DMS 273 treated with DMSO at 0.1 percent for 48 hours (cell line): ENCODE measurements at regions not wholly inside any gene's neighbourhood (a gene's known extent, or its start where the extent isn't known, plus 50 kb on each side); places are given as distances from the start of the nearest gene placed in this dataset.

ENCODE experiments used
- DNase-seq: peaks from one replicate; lab custom pipeline; 2025; lab: John Stamatoyannopoulos, UW

DNA sequence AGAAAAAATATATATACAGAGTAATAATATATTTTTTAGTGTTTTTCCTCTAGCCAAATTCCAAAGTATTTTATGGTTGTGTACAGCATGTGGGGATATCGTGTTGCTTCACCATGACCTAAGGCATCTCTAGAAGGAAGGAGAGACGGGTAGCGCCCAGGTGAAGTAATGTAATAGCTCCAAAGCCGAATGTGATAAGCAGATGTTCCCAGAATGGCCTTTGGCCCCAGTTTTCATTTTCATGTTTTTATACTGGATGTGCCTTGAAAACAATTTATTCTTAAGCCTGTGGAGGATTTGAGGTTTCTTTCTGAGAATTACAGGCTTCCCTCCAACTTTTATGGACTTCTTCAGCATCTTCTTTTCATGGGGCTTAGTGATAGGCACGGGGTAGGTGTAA is 587.9 kb upstream of the KIRREL3 start:
- DNase-seq = no peak

DNA sequence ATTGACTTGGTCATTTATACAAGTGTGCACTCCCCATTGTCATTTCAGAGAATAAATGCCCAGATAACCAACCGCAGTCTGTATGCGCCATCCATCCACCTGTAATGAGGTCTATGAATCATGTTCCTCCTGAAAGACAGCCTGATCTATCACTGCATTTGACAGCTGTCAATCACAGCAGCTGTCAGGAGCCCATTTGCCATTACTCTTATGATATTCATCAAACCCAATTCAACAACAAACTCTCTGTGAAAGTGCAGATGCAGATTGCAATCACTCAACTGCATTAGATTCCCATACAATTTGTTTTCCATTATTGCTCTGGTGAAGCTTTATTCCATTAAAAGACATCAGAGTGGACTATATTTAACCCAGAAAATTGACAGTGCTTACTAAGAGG is 586.9 kb upstream of the KIRREL3 start:
- no peak for DNase-seq

DNA sequence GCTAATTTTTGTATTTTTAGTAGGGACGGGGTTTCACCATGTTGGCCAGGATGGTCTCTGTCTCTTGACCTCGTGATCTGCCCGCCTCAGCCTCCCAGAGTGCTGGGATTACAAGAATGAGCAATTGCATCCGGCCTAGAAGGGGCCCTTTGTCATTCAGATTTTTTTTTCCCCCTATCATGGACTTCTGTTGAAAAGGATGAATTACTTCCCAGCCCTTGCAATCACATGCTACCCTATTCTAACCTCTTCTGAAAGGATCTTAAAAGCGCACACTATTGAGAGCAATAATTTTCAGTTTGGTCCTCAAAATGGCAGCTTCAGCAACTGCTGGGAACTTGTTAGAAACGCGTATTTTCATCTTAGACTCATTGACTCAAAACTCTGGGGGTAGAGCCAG is 575.6 kb upstream of the KIRREL3 start:
- DNase-seq = no peak

DNA sequence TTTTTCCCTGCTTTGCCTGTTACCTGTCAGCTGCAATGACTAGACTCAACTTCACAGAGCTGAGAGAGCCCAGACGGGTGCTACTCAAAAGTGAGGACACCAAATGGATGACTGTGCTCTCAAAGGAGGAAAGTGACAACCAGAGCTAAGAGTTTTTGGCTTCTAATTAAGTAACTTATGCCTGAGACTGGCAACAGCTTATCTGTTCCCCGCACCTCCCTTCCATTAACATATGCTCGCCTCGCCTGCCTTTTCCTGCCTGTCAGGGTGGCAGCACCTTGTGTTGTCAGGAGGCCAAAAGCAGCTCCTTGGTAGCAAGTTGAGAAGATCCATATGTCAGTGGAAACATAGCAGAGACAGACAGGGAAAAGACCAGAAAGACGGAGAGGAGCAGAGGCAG is 573.9 kb upstream of the KIRREL3 start:
- DNase-seq = no peak

DNA sequence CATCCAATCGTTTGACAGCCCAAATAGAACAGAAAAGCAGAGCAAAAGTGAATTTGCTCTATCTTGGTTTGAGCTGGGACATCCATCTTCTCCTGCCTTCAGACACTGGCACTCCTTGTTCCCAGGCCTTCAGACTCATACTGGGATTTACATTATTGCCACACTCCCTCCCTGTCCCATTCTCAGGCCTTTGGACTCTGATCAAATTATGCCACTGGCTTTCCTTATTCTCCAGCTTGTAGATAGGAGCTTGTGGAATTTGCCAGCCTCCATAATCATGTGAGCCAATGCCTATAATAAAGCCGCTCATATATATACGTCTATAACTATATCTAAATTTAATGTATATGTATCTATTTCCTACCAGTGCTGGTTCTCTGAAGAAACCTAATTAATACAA is 568.3 kb upstream of the KIRREL3 start:
- DNase-seq = no peak

DNA sequence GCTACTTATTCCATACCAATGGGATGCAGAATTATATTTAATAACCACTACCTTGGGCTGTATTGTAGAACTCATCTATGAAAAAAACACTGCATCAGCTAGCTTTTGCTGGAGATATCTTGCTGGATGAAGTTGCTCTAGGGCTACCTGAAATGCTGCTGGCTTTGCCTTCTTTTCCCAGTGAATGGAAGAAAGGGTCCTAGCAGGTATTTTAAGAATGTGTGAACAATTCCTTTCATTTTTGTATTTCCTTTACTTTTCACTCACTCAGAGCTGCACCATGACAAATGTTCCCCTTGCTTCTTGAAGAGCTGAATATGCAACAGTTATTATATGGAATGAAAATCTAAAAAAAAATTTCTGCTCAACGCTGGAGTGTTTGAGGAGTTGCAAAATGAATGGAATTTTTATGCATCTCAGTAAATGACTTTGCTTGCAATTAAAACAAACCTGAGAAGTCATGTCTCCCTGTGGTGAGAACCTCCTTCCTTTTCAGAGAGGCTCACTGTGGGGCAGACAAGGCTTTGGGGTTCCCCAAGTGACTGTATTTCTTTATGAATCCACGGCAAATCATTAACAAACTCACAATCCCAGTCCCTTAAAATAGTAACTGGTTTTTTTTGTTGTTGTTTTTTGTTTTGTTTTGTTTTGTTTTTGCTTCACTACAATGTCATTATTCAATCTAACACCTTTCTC is 566.8 kb upstream of the KIRREL3 start:
- no peak for DNase-seq

DNA sequence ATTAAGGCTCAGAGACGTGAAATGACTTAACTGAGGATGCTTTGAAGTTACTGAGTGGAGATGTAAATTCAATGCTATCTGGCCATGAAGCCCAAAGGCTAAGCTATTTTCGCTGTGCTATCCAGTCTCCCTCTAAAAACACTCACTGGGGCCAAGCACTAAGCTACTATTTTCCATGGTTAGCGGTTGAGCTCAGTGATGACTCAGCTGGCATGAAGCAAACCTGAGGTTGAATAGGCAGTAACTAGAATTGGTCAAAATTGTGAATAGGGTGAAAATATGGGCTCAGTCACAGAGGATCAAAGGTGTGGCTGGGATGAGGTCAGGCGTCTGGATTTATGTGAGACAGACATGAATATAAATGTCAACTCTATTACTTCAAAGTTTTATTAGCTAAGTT is 564.2 kb upstream of the KIRREL3 start:
- no peak for DNase-seq

DNA sequence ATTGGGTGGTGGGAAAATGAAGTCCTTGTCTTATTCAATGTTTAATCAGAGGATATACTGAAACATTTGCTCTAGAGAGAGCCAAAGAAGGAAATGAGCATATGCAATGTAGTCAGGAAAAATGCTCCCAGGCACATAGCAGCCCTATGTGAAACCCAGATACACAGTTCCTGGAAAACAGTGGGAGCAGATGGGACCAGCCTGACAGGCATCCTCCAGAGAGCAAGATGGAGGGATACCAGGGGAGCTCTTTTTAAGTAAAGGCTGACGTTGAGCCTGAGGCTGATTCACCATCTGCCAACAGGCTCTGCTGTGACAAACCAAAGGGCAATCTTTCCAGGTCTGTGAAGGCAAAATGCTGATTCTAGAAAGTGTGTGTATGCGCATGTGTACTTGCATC is 559.4 kb upstream of the KIRREL3 start:
- DNase-seq = peak; percentile 5

DNA sequence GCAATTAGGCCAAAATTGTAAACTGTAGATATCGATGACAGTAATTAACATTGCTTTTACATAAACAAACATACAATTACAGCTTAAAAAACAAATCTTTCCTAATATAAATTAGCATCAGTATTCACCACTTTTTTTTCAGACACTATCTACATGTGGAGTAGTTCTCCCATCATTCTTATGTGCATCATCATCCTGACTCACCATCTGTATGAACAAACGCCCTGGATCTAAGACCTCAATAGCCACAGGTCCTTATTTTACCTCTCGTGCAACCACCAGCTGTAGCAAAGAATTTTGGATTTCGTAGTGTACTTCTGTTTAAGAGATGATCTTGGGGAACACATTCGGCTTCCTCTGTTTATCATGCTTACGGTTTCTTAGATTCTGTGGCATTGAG is 551.9 kb upstream of the KIRREL3 start:
- no peak for DNase-seq

DNA sequence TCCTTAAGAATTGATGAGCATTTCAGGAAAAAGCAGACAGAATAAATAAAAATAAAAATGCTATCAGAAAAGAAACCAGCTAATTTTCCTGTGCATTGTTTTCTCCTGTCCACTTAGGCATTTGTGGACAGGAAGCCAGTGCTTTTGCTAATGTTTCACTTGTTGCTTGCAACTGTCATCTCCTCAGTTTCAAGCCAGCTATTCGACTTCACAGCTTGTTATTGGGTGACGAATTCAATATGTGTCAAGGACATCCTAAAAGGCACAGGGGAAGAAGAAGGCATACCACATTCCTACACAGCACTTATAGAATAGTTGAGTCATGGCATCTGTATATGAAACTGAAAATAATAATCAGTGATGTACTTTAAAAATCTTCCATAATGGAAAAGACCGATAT is 530.6 kb upstream of the KIRREL3 start:
- DNase-seq = no peak

DNA sequence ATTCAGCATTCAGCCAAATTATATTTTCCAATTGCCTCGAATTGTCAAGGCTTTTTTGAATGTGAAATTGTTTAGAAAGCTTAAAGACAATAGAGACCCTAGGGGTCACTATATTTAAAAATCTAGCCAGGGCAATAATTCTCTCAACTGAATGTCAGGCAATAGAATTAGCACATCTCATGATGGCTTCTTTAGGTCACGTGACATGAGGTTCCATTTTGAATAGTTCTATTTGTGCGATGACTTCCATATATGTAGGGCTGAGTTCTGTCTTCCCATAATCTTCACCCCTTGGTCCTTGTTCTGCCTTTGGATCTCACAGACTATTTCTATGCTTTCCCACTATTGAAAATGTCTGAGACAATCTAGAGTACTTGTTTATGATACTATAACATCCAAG is 527.7 kb upstream of the KIRREL3 start:
- no peak for DNase-seq

DNA sequence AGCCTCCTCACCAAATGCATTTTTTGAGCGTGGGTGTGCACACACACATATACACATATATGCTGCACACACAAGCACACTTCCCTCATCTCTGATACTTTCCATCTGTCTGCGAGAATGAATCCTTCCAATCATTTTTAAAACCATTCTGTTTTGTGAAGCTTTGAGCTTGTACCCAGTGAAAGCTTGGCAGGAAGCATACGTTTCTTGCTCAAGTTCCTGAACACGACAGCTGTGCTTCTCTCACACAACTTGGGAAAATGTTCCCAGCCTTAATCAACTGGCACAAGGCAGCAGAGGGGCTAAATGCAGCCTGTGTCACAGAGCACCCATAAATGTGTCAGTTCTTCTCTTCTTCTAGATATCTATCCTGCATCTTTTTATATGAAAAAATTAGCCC is 524.0 kb upstream of the KIRREL3 start:
- no peak for DNase-seq

DNA sequence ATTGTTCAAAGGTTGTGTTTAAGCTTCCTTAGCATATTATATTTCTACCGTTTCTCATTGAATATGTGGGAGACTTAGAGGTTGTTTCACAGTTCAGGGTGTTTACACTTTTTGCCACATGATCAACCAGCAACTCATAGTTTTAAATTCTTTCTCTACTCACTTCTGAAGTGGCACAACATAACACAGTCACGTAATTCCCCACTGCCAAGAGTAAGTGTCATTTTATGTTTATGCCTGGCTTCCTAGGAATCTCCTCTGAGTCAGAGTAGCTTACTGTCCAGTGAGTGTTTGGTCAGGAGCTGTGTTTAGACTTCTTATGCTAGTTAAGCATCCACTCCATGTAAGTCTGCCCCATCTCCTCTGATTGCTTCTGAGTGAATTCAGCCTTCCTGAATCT is 520.8 kb upstream of the KIRREL3 start:
- DNase-seq = no peak

DNA sequence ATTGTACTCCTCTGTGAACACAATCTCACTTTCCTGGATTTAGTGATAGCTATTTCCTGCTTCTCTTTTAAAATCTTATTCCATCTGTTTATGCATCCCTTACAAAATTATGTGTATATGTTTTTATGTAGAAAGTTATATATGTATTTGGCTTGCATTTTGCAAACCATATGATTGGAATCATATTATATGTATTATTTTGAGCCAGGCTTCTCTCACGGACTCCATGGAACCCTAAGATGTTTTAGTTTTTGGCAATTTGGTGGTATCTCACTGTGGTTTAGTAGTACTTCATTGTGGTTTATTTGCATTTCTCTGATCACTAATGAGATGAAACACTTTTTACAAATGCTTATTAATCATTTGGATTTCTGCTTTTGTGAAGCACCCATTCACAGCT is 507.3 kb upstream of the KIRREL3 start:
- DNase-seq = no peak

DNA sequence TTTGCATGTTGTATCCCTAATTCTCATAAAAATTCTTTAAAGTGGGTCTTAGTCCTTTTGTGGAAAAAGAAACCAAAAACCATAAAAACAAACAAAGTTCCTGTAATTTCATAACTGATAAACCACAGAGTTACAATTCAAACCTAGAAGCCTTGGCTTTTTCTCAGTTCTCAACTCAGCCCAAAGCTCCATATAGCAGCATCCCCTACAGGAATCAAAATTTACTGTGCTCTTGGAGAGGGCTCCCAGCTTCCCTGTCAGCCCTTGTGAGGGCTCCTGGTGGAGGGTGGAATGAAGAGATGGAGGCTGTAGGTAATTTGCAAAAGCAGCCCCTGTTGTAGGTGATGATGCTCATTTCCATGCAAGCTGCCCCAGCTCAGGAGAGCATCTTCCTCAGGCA is 506.1 kb upstream of the KIRREL3 start:
- DNase-seq = no peak

DNA sequence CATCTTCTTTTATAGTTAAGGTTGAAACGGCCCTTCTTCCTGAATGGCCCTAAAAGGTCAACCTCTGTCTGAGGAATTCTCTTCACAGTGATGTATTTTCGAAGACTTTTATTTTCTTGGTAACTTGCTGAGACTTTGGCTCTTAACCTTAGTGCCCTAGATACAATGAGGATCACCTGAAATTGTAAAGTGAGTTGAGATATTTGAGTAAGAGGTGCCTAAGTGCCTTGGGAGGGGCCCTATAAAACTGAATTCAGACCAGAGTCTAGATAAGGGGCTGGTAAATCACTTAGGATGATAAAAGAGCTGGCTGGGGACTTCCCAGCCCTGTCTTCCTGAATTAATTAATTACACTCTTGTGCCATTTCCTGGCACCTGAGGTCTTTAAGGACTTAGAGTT is 505.6 kb upstream of the KIRREL3 start:
- DNase-seq = no peak

DNA sequence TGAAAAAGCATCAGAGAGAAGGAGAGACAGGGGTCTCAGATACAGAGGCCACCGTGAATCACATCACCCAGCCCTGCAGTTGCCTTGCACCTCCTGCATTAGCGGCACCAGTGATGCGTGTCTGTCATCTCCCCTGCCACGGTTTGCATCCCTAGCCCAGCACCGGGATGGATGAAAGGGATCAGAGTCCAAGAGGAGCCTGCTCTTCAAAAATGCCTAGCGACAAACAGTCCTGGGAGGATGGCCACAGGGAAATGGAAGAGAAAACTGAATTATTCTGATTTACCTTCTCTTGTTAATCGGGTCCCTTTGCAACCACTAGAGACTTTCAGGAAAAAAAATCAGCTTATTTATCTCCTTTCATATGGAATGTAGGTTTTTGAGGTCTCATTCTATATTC is 495.6 kb upstream of the KIRREL3 start:
- no peak for DNase-seq

DNA sequence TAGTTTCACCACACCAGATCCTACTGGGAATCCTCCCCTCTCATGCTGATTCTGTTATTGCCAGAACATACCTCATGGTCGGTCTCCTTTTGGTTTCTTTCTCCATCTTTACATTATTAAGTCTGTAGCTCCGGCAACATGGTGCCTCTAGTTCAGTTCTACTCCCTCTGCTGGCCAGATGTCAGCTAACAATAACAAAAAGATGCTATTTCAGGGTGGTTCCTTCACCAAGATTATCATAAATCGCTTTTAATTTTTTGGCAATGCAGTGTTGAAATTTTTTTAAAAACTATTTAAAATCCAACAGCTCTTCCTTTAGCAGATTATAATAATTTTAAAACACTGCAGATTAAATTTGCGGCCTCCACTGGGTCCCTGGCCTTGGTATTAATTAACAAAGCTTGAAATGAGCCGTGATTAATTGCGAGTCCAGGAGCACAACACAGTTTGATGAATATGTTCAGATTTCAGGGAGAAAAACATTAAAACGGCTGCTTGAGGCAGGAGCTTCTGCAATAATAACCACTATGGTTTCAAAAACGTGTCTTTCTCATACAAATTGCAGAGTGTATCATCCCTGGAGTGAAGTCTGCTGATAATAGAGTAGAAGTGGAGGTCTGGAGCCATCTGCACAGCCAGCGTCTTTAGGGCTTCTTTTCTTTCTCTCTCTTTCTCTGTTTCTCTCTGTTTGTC is 492.9 kb upstream of the KIRREL3 start:
- DNase-seq = no peak

DNA sequence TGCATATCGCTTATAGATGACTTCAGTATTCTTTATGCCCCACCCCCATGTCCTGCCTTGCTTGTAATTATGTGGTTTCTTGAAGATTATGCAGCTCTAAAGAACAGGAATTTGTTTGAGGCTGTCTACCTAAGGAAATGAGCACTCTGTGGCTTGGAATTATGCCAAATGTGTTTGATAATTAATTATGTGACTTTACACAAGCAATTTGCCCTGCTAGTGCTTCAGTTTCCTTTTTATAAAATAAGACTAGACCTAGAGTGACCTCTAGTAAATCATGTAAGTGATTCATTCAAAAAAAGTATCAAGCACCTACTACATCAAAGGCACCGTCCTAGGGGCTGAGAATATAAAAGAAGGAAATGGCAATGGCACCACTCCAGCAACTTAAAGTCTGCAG is 491.5 kb upstream of the KIRREL3 start:
- DNase-seq = no peak

DNA sequence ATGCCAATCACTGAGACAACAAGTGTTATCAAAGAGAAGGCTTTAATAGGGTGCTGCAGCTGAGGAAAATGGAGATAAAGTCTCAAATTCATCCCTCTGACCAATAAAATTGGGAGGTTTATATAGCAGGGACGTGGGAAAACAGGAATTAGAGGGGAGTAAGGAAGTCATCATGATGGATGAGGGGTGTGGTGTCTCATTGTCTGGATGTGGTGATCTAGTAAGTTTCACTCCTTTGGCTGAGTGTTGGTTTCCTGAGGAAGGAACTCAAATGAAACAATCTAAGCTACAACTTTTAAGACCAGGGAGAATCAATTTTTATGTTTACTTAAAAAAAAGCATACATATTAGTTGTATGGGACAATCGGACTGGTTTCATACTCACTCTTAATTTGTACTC is 491.0 kb upstream of the KIRREL3 start:
- DNase-seq = no peak

DNA sequence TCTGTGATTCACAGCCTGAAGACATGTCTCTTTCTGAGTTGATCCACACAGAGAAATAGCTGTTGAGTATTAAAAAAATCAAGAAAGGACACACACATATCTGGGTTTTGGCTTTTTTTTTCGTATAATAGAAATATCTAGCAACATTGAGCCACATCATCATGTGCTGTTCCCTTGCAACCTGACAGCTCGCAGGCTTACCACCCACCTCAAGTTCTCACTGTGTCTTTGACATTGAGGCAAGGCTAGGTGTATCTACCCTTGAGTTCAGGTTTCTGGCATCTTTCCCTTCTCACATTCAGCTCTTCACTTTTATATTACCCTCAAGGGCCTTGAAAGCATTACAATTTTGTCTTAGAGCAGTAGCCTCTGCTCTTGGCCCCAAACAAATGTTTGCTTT is 490.3 kb upstream of the KIRREL3 start:
- no peak for DNase-seq

DNA sequence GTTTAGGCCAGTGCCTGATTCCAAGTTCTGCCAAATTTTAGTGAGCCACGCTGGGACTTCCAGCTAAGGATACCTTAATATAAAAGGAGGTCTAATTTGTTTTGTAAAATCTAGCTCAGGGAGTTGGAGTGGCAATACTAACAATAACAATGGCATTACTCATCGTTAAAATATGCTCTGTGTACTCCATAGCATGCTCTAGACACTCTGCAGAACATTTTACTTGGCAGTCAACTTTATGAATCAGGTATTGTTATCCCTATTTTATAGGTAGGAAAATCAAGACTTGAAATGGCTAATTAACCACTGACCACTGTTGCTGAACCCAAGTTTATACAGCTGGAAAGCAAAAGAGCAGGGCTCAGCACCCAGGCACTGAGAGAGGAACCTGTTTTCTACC is 485.0 kb upstream of the KIRREL3 start:
- DNase-seq = no peak

DNA sequence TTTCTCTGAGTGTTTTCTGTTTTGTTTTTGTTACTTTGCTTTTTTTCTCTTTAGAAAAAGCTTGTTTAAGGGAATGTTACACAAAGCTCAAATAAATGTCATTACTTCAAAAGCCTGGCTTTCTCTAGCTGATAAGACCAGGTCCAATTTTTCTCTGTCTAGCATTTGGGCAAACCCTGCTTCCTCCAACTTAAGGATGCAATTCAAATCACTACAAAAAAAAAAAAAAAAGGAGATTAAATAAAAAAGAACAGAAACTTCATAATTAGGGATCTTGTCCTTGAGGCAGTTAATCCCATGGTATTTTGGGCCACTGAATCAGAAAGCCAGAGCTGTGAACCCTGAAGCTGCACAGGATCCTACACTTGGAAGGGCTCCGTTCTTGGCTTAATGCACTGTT is 480.8 kb upstream of the KIRREL3 start:
- no peak for DNase-seq

DNA sequence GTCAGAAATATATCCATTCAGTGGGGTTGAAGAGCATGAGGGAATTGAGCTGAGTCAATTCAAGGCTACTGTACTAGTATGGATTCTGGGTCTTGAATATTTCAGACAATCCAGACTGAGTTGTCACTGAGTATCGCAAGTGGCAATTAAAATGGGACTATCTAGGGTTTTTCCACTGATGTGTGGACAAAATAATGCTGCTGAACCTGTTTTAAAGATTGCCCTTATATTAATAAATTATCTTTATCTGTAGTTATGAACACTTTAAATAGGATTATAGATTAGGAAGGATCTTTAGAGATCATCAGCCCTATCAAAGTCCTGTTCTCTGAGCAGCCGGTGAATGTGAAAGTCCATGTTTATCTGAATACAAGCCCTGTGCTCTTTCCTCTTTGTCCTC is 478.3 kb upstream of the KIRREL3 start:
- DNase-seq = no peak
